Astrocyte of the cerebellum (primary cell): ENCODE measurements at regions not wholly inside any gene's neighbourhood (a gene's known extent, or its start where the extent isn't known, plus 50 kb on each side); places are given as distances from the start of the nearest gene placed in this dataset.

Experiments used
- DNase-seq: peaks from one replicate; pipeline ENCODE4 v3.0.0-alpha.2; 2011; ENCODE audit warnings: low read depth
- H3K4me3 ChIP-seq: 2 replicates; pipeline ENCODE4 v1.5.1; 2011; ENCODE audit warnings: mild to moderate bottlenecking, low read depth, low read length, moderate library complexity
- CTCF ChIP-seq: IDR thresholded peaks from 2 replicates; pipeline ENCODE4 v1.5.1; 2012; ENCODE audit warnings: low read length, low read depth, moderate library complexity, mild to moderate bottlenecking; ENCODE audit errors: missing control alignments
- in situ Hi-C: cut with HindIII; loops from 2 replicates; pipeline ENCODE4 v1.10.0; 2017; ENCODE audit warnings: low sequenced_read_pairs

- H3K4me3 ChIP-seq, result no peak overlapping the region
- TF ChIP-seq CTCF, result no peak
- no peak for DNase-seq
- in situ Hi-C loops, result no loop called here
Measured at GRCh38 chr11:90717522-90717921, 494.7 kb upstream of the CHORDC1 start.

- in situ Hi-C loops, result no loop called here
- no peak for DNase-seq
- no peak for TF ChIP-seq CTCF
- no peak overlapping the region for H3K4me3 ChIP-seq
Measured at GRCh38 chr11:90705661-90706060, 482.8 kb upstream of the CHORDC1 start.

- no peak for DNase-seq
- TF ChIP-seq CTCF, result no peak
- H3K4me3 ChIP-seq, result no peak overlapping the region
- in situ Hi-C loops, result no loop called here
Measured at GRCh38 chr11:90704510-90704909, 481.7 kb upstream of the CHORDC1 start.

- in situ Hi-C loops, result no loop called here
- DNase-seq, result no peak
- no peak overlapping the region for H3K4me3 ChIP-seq
- no peak for TF ChIP-seq CTCF
Measured at GRCh38 chr11:90701716-90702115, 478.9 kb upstream of the CHORDC1 start.

- no peak overlapping the region for H3K4me3 ChIP-seq
- TF ChIP-seq CTCF, result no peak
- in situ Hi-C loops, result no loop called here
- DNase-seq, result no peak
Measured at GRCh38 chr11:90700789-90701439, 478.1 kb upstream of the CHORDC1 start.

- in situ Hi-C loops, result no loop called here
- no peak for DNase-seq
- TF ChIP-seq CTCF, result no peak
- H3K4me3 ChIP-seq, result no peak overlapping the region
Measured at GRCh38 chr11:90699791-90700400, 477.0 kb upstream of the CHORDC1 start.
